Mesenchymal stem cell (in vitro differentiated cells and primary cell): ENCODE measurements at regions not wholly inside any gene's neighbourhood (a gene's known extent, or its start where the extent isn't known, plus 50 kb on each side); places are given as distances from the start of the nearest gene placed in this dataset.
"Not testable (repeated sequence)": the region's sequence is repeated elsewhere in the genome, so short reads cannot be mapped to it uniquely, and the experiment has no call there.

Source experiments
- DNase-seq: peaks from one replicate; pipeline ENCODE4 v3.0.0-alpha.2; 2013
- H2AFZ ChIP-seq: one replicate; pipeline ENCODE4 v1.6.1; 2013; ENCODE audit warnings: low read depth, mild to moderate bottlenecking, control low read depth, inconsistent platforms, low read length, moderate library complexity
- H2AK5ac ChIP-seq: 2 replicates; pipeline ENCODE4 v1.6.1; 2013; ENCODE audit warnings: low read length, moderate library complexity, mild to moderate bottlenecking, inconsistent platforms; ENCODE audit not compliant: severe bottlenecking
- H2BK120ac ChIP-seq: one replicate; pipeline ENCODE4 v1.6.1; 2013; ENCODE audit warnings: low read depth, mild to moderate bottlenecking, inconsistent platforms, low read length, moderate library complexity
- H2BK12ac ChIP-seq, 2 experiments: one replicate each; pipeline ENCODE4 v1.6.1; 2013; ENCODE audit warnings: inconsistent platforms in 2 of 2, low read length in 2 of 2, mild to moderate bottlenecking in 2 of 2, moderate library complexity in 2 of 2, control low read depth in 1 of 2
- H2BK15ac ChIP-seq: one replicate; pipeline ENCODE4 v1.6.1; 2013; ENCODE audit warnings: mild to moderate bottlenecking, low read depth, inconsistent platforms; ENCODE audit not compliant: poor library complexity, severe bottlenecking
- H2BK5ac ChIP-seq: 2 replicates; pipeline ENCODE4 v1.6.1; 2013; ENCODE audit warnings: low read depth, mild to moderate bottlenecking, low read length, control low read depth, inconsistent platforms; ENCODE audit not compliant: poor library complexity, severe bottlenecking
- H3K14ac ChIP-seq, 2 experiments: one replicate each; pipeline ENCODE4 v1.6.1; 2013; ENCODE audit warnings: inconsistent platforms in 2 of 2, low read length in 2 of 2, control low read depth in 1 of 2, mild to moderate bottlenecking in 1 of 2, moderate library complexity in 1 of 2
- H3K18ac ChIP-seq, 2 experiments: one replicate each; pipeline ENCODE4 v1.6.1; 2013; ENCODE audit warnings: inconsistent platforms in 2 of 2, low read length in 2 of 2, control low read depth in 1 of 2, low read depth in 1 of 2, mild to moderate bottlenecking in 1 of 2
- H3K23ac ChIP-seq, 2 experiments: one replicate each; pipeline ENCODE4 v1.6.1; 2013; ENCODE audit warnings: inconsistent platforms in 2 of 2, low read length in 2 of 2, mild to moderate bottlenecking in 2 of 2, moderate library complexity in 2 of 2, control low read depth in 1 of 2
- H3K27ac ChIP-seq: 2 replicates; pipeline ENCODE4 v1.5.1; 2013; ENCODE audit warnings: mild to moderate bottlenecking, moderate library complexity, low read length, control low read depth, inconsistent platforms; ENCODE audit not compliant: poor library complexity, severe bottlenecking
- H3K27me3 ChIP-seq, 2 experiments: 2 replicates each; pipeline versions ENCODE4 v1.6.1 to v1.7.0; 2013; ENCODE audit warnings: low read length in 2 of 2, mild to moderate bottlenecking in 2 of 2, moderate library complexity in 2 of 2, control low read depth in 1 of 2, inconsistent platforms in 1 of 2; ENCODE audit not compliant: control insufficient read depth in 1 of 2, insufficient read depth in 1 of 2
- H3K36me3 ChIP-seq, 2 experiments: 2 replicates each; pipeline versions ENCODE4 v1.6.1 to v1.7.0; 2013; ENCODE audit warnings: low read length in 2 of 2, control low read depth in 1 of 2, inconsistent platforms in 1 of 2, low read depth in 1 of 2, mild to moderate bottlenecking in 1 of 2; ENCODE audit not compliant: insufficient read depth in 2 of 2, control insufficient read depth in 1 of 2
- H3K4ac ChIP-seq, 2 experiments: one replicate each; pipeline ENCODE4 v1.6.1; 2013; ENCODE audit warnings: inconsistent platforms in 2 of 2, low read length in 2 of 2, mild to moderate bottlenecking in 2 of 2, moderate library complexity in 2 of 2, control low read depth in 1 of 2, low read depth in 1 of 2
- H3K4me1 ChIP-seq: 2 replicates; pipeline ENCODE4 v1.6.1; 2013; ENCODE audit warnings: low read depth, low read length, control low read depth; ENCODE audit not compliant: control insufficient read depth, insufficient read depth
- H3K4me2 ChIP-seq: 2 replicates; pipeline ENCODE4 v1.6.1; 2013; ENCODE audit warnings: low read length, mild to moderate bottlenecking, inconsistent platforms; ENCODE audit not compliant: poor library complexity, severe bottlenecking
- H3K4me3 ChIP-seq, 2 experiments: 2 replicates each; pipeline versions ENCODE4 v1.5.1 to v1.7.0; 2013; ENCODE audit warnings: low read length in 2 of 2, mild to moderate bottlenecking in 2 of 2, control low read depth in 1 of 2, low read depth in 1 of 2; ENCODE audit not compliant: insufficient read depth in 1 of 2
- H3K79me1 ChIP-seq: replicated peaks from 2 replicates; pipeline ENCODE4 v1.6.1; 2013; ENCODE audit warnings: mild to moderate bottlenecking, control low read depth, low read length, inconsistent platforms; ENCODE audit not compliant: poor library complexity, severe bottlenecking
- H3K9ac ChIP-seq: 2 replicates; pipeline ENCODE4 v1.7.0; 2013; ENCODE audit warnings: mild to moderate bottlenecking, low read length, moderate library complexity
- H3K9me3 ChIP-seq: 2 replicates; pipeline ENCODE4 v1.7.0; 2013; ENCODE audit warnings: mild to moderate bottlenecking, low read length; ENCODE audit not compliant: control insufficient read depth
- H4K8ac ChIP-seq: one replicate; pipeline ENCODE4 v1.6.1; 2013; ENCODE audit warnings: inconsistent platforms, mild to moderate bottlenecking, low read length, moderate library complexity
- H4K91ac ChIP-seq: one replicate; pipeline ENCODE4 v1.6.1; 2013; ENCODE audit warnings: mild to moderate bottlenecking, low read length, inconsistent platforms
- WGBS: methylation state at CpG from one replicate; pipeline ENCODE4 v1.1.7; 2013; ENCODE audit warnings: mixed read lengths; 5-methylcytosine and 5-hydroxymethylcytosine counted together

- Histone ChIP-seq H2AFZ (no peak overlapping the region), H3K14ac (no peak overlapping the region), H3K4me1 (no peaks in the 10 kb centered on the region), H4K91ac (no peak overlapping the region), H3K27me3 (peaks cover 0 to 81% of the 10 kb centered on the region in 2 experiments), H3K4ac (no peak overlapping the region), H2BK15ac (no peak overlapping the region), H3K27ac (no peak overlapping the region), H3K36me3 (no peaks in the 10 kb centered on the region), H3K9ac (no peak overlapping the region), H2BK5ac (no peak overlapping the region), H3K79me1 (no peaks in the 10 kb centered on the region), H3K18ac (no peak overlapping the region), H3K23ac (no peak overlapping the region), H3K4me3 (no peak overlapping the region), H4K8ac (no peak overlapping the region), H2BK120ac (no peak overlapping the region), H3K9me3 (no peaks in the 10 kb centered on the region), H2AK5ac (no peak overlapping the region), H2BK12ac (no peak overlapping the region), H3K4me2 (no peak overlapping the region)
- no peak for DNase-seq
- WGBS: 78% methylated on average over 2 of the region's 3 CpGs
These were observed 368.4 kb upstream of the PODXL start for GRCh38 chr7:131924857-131925256.

GRCh38 chr7:131922948-131923347 is 366.5 kb upstream of the PODXL start:
- not testable (repeated sequence) for H3K4ac ChIP-seq, H2BK12ac ChIP-seq, H3K36me3 ChIP-seq, H3K14ac ChIP-seq, H3K4me1 ChIP-seq, H3K9me3 ChIP-seq, H2AFZ ChIP-seq, H3K4me3 ChIP-seq, H2BK120ac ChIP-seq, H3K79me1 ChIP-seq, H4K91ac ChIP-seq, H2BK5ac ChIP-seq, H2AK5ac ChIP-seq, H3K4me2 ChIP-seq, DNase-seq, H2BK15ac ChIP-seq, H3K27ac ChIP-seq, H3K23ac ChIP-seq, H3K18ac ChIP-seq, H4K8ac ChIP-seq, H3K9ac ChIP-seq
- H3K27me3 ChIP-seq: peaks cover 0 to 76% of the 10 kb centered on the region in 2 experiments
- WGBS: 94% methylated on average over 10 of the region's 10 CpGs

- H3K9me3 ChIP-seq: no peaks in the 10 kb centered on the region
These were observed 364.6 kb upstream of the PODXL start for GRCh38 chr7:131921016-131921415.

GRCh38 chr7:131919920-131920709 is 363.7 kb upstream of the PODXL start:
- Histone ChIP-seq H3K79me1 (no peaks in the 10 kb centered on the region), H3K23ac (no peak overlapping the region), H4K8ac (no peak overlapping the region), H3K14ac (no peak overlapping the region), H2BK5ac (no peak overlapping the region), H3K27ac (no peak overlapping the region), H2AFZ (no peak overlapping the region), H2AK5ac (no peak overlapping the region), H3K9ac (no peak overlapping the region), H3K4ac (no peak overlapping the region), H3K27me3 (peaks cover 0 to 52% of the 10 kb centered on the region in 2 experiments), H2BK12ac (no peak overlapping the region), H3K36me3 (no peaks in the 10 kb centered on the region), H3K4me2 (no peak overlapping the region), H4K91ac (no peak overlapping the region), H3K9me3 (no peaks in the 10 kb centered on the region), H3K4me3 (no peak overlapping the region), H2BK120ac (no peak overlapping the region), H2BK15ac (no peak overlapping the region), H3K4me1 (no peaks in the 10 kb centered on the region), H3K18ac (no peak overlapping the region)
- no peak for DNase-seq
- 79% methylated on average over 6 of the region's 7 CpGs for WGBS

More at GRCh38 chr7:131921016-131921415, 364.6 kb upstream of the PODXL start:
- no peak overlapping the region for H3K9ac ChIP-seq
- H2AFZ ChIP-seq: no peak overlapping the region
- 10% methylated on average over 1 of the region's 1 CpG for WGBS
- no peak overlapping the region for H3K27ac ChIP-seq
- no peak overlapping the region for H3K18ac ChIP-seq
- no peak overlapping the region for H2BK15ac ChIP-seq
- H3K4me3 ChIP-seq: no peak overlapping the region
- no peak overlapping the region for H3K23ac ChIP-seq
- H4K8ac ChIP-seq: no peak overlapping the region
- no peaks in the 10 kb centered on the region for H3K79me1 ChIP-seq
- no peak overlapping the region for H3K4me2 ChIP-seq
- H3K4ac ChIP-seq: no peak overlapping the region
- H3K14ac ChIP-seq: no peak overlapping the region
- no peaks in the 10 kb centered on the region for H3K36me3 ChIP-seq
- no peak for DNase-seq
- H3K27me3 ChIP-seq: peaks cover 0 to 61% of the 10 kb centered on the region in 2 experiments
- no peaks in the 10 kb centered on the region for H3K4me1 ChIP-seq
- no peak overlapping the region for H4K91ac ChIP-seq
- no peak overlapping the region for H2AK5ac ChIP-seq
- no peak overlapping the region for H2BK12ac ChIP-seq
- H2BK5ac ChIP-seq: no peak overlapping the region
- H2BK120ac ChIP-seq: no peak overlapping the region
